DND-41 (cell line): ENCODE measurements at regions not wholly inside any gene's neighbourhood (a gene's known extent, or its start where the extent isn't known, plus 50 kb on each side); places are given as distances from the start of the nearest gene placed in this dataset.

Experiments used
- CTCF ChIP-seq: IDR thresholded peaks from 2 replicates; pipeline ENCODE4 v1.5.1; 2012; ENCODE audit warnings: borderline replicate concordance, low read length, moderate library complexity, mild to moderate bottlenecking; ENCODE audit not compliant: poor library complexity, severe bottlenecking; ENCODE audit errors: extremely low read depth
- EZH2 ChIP-seq: IDR thresholded peaks from 3 replicates; pipeline ENCODE4 v1.6.1; 2012; ENCODE audit warnings: borderline replicate concordance, low read depth, mild to moderate bottlenecking, moderate library complexity, low read length, inconsistent platforms; ENCODE audit not compliant: severe bottlenecking

DNA sequence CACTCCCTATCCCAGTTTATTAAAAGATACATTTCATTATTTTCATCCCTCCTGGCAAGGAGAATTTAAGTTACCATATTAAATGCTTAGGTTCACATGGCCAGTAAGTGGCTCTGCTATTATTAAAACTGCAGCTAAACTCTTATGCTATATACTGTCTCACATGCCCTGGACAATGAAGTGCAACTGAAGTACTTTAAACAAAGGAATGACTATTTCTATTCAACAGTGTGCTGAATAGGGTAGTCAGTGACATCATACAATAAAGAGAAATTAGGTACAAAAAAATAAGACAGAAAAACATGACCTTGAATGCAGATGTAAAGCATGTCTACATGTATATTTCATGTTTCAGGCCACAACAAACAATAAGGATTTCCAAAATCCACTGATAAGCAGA is 282.6 kb upstream of the SMC2 start:
- TF ChIP-seq CTCF, result no peak
- no peak for TF ChIP-seq EZH2
